Endothelial cell (in vitro differentiated cells): ENCODE measurements at regions not wholly inside any gene's neighbourhood (a gene's known extent, or its start where the extent isn't known, plus 50 kb on each side); places are given as distances from the start of the nearest gene placed in this dataset.

Experiments used
- DNase-seq: peaks from one replicate; pipeline ENCODE4 v3.0.0; 2021; ENCODE audit warnings: low spot score
- H3K27ac Mint-ChIP-seq: one replicate; pipeline ENCODE4 v1.8.0; 2021; ENCODE audit warnings: mixed read lengths, inconsistent platforms; ENCODE audit not compliant: unreplicated experiment
- H3K27me3 Mint-ChIP-seq: one replicate; pipeline ENCODE4 v1.8.0; 2021; ENCODE audit warnings: mild to moderate bottlenecking, moderate library complexity, mixed read lengths, inconsistent platforms; ENCODE audit not compliant: unreplicated experiment
- H3K36me3 Mint-ChIP-seq: one replicate; pipeline ENCODE4 v1.8.0; 2021; ENCODE audit warnings: mild to moderate bottlenecking, low read depth, mixed read lengths, inconsistent platforms; ENCODE audit not compliant: unreplicated experiment
- H3K4me1 Mint-ChIP-seq: one replicate; pipeline ENCODE4 v1.8.0; 2021; ENCODE audit warnings: mild to moderate bottlenecking, mixed read lengths, inconsistent platforms; ENCODE audit not compliant: unreplicated experiment
- H3K4me3 Mint-ChIP-seq: one replicate; pipeline ENCODE4 v1.8.0; 2021; ENCODE audit warnings: mild to moderate bottlenecking, mixed read lengths, inconsistent platforms; ENCODE audit not compliant: unreplicated experiment
- H3K9me3 Mint-ChIP-seq: one replicate; pipeline ENCODE4 v1.8.0; 2021; ENCODE audit warnings: mixed read lengths, inconsistent platforms; ENCODE audit not compliant: unreplicated experiment
- CTCF ChIP-seq: fragments of 200-600 bp; sonication (generic); IDR thresholded peaks from one replicate; pipeline ENCODE4 v1.5.0; 2021; ENCODE audit warnings: antibody characterized with exemption; ENCODE audit not compliant: unreplicated experiment

- DNase-seq: no peak
- Mint-ChIP-seq H3K27ac (no peak overlapping the region), H3K4me1 (no peaks in the 10 kb centered on the region), H3K36me3 (no peaks in the 10 kb centered on the region), H3K9me3 (no peaks in the 10 kb centered on the region), H3K27me3 (peaks cover 6% of the 10 kb centered on the region), H3K4me3 (no peak overlapping the region)
- TF ChIP-seq CTCF: no peak
These were observed 54.3 kb upstream of the PPP2R2D start for GRCh38 chr10:131846240-131847101.

- no peaks in the 10 kb centered on the region for H3K36me3 Mint-ChIP-seq
- H3K27ac Mint-ChIP-seq: no peak overlapping the region
- no peaks in the 10 kb centered on the region for H3K9me3 Mint-ChIP-seq
- H3K4me1 Mint-ChIP-seq: no peaks in the 10 kb centered on the region
- DNase-seq: no peak
- peaks cover 8% of the 10 kb centered on the region for H3K27me3 Mint-ChIP-seq
- no peak overlapping the region for H3K4me3 Mint-ChIP-seq
- TF ChIP-seq CTCF: no peak
These were observed 53.5 kb upstream of the PPP2R2D start for GRCh38 chr10:131847241-131847783.

- Mint-ChIP-seq H3K36me3 (no peaks in the 10 kb centered on the region), H3K27ac (no peak overlapping the region), H3K9me3 (no peaks in the 10 kb centered on the region), H3K4me1 (no peaks in the 10 kb centered on the region), H3K27me3 (peaks cover 9% of the 10 kb centered on the region), H3K4me3 (no peak overlapping the region)
- TF ChIP-seq CTCF: no peak
- no peak for DNase-seq
These were observed 52.5 kb upstream of the PPP2R2D start for GRCh38 chr10:131848296-131848695.

- DNase-seq: no peak
- TF ChIP-seq CTCF: no peak
- H3K36me3 Mint-ChIP-seq: no peaks in the 10 kb centered on the region
- peaks cover 9% of the 10 kb centered on the region for H3K27me3 Mint-ChIP-seq
- H3K4me1 Mint-ChIP-seq: no peaks in the 10 kb centered on the region
- H3K9me3 Mint-ChIP-seq: no peaks in the 10 kb centered on the region
- no peak overlapping the region for H3K4me3 Mint-ChIP-seq
- H3K27ac Mint-ChIP-seq: no peak overlapping the region
These were observed 51.8 kb upstream of the PPP2R2D start for GRCh38 chr10:131848741-131849590.
